ENCODE measurements at regions not wholly inside any gene's neighbourhood (a gene's known extent, or its start where the extent isn't known, plus 50 kb on each side); places are given as distances from the start of the nearest gene placed in this dataset.
A peak's percentile ranks its signal among the peaks of the same experiment; 100 is the strongest.
"Not testable (repeated sequence)": the region's sequence is repeated elsewhere in the genome, so short reads cannot be mapped to it uniquely, and the experiment has no call there.

DNA sequence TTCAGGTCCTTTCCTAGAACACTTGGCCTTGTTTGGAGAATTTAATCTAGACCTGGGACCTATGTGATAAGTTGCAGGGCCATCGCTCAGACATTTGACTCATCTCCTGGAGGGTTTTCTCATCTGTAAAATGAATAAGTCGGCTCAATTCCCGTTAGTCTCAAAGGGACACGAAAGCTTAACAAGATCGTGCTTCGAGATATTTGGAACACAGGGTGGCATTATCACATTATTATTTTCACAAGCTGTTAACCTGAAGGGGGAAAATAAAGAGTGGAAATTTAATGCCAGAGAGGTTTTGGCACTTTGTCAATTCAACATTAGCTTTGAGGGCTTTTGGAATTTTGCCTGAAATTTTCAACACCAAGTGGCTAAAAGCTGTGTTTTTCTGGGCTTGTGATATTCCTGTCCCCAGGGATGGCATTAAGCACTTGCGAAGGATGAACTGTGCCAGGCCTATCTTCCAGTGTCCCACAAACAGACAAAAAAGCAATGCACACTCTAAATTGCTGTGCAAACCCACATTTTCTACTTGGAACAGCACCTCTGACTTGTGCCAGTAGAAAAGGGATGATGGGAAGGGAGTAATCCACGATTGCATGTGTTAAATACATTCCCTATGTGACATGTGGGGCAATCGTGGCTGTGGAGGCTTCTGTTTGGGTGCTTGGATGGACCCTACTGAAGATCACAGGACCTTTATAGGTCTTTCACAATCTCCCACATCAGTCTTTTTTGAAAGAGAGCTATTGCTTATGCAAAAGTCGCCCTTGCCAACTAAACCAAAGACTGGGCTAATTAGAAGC is 478.7 kb downstream of the MFSD1 start:
- no peak for DNase-seq
- Mint-ChIP-seq H3K9me3 (no peaks in the 10 kb centered on the region), H3K4me1 (ENCODE audit: low read depth) (no peaks in the 10 kb centered on the region), H3K36me3 (no peaks in the 10 kb centered on the region), H3K4me3 (no peak overlapping the region), H3K27ac (no peak overlapping the region), H3K27me3 (no peaks in the 10 kb centered on the region)
- intact Hi-C loops (cut with micrococcal nuclease): no loop called here
- ChIA-PET CTCF (no interaction called here), POLR2A (no interaction called here)

DNA sequence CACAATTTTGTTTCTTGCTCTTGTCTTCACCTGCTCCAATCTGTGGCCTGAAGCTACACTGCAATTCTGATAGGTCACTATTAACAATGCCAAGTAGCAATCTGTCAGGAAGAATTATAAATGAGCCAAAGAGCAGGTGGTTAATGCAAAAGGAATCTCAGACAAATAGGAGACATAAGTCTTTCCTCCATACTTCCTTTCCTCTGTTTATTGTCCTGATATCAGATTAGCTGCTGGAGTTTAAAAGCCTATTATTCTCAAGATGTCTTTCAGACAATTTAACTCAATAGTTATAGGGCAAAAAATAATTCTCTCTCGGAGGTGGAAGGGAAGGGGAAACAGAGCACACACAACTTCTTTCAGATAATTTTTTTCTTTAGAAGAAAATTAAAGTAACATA is 491.6 kb downstream of the MFSD1 start:
- POLR2A ChIA-PET: no interaction called here
- Mint-ChIP-seq H3K9me3 (no peaks in the 10 kb centered on the region), H3K4me3 (no peak overlapping the region), H3K4me1 (ENCODE audit: low read depth) (no peaks in the 10 kb centered on the region), H3K27me3 (no peaks in the 10 kb centered on the region), H3K27ac (no peak overlapping the region), H3K36me3 (no peaks in the 10 kb centered on the region)
- CTCF ChIA-PET: no interaction called here
- intact Hi-C loops (cut with micrococcal nuclease): no loop called here
- DNase-seq: no peak

- ChIA-PET POLR2A (no interaction called here), CTCF (no interaction called here)
- H3K4me1 Mint-ChIP-seq (ENCODE audit: low read depth): no peaks in the 10 kb centered on the region
- no peak for DNase-seq
- no peaks in the 10 kb centered on the region for H3K9me3 Mint-ChIP-seq
- no peak overlapping the region for H3K4me3 Mint-ChIP-seq
- no peaks in the 10 kb centered on the region for H3K36me3 Mint-ChIP-seq
- intact Hi-C loops (cut with micrococcal nuclease): no loop called here
- H3K27ac Mint-ChIP-seq: no peak overlapping the region
- no peaks in the 10 kb centered on the region for H3K27me3 Mint-ChIP-seq
Observed at GRCh38 chr3:159301961-159302360, 500.1 kb downstream of the MFSD1 start.

- no peaks in the 10 kb centered on the region for H3K36me3 Mint-ChIP-seq
- H3K4me3 Mint-ChIP-seq: no peak overlapping the region
- intact Hi-C loops (cut with micrococcal nuclease): no loop called here
- no peak for DNase-seq
- no peaks in the 10 kb centered on the region for H3K9me3 Mint-ChIP-seq
- H3K27me3 Mint-ChIP-seq: no peaks in the 10 kb centered on the region
- CTCF ChIA-PET: no interaction called here
- POLR2A ChIA-PET: no interaction called here
- H3K27ac Mint-ChIP-seq: no peak overlapping the region
- no peaks in the 10 kb centered on the region for H3K4me1 Mint-ChIP-seq (ENCODE audit: low read depth)
Observed at GRCh38 chr3:159305017-159305416, 503.2 kb downstream of the MFSD1 start.

GRCh38 chr3:159316706-159317105 is 514.9 kb downstream of the MFSD1 start:
- H3K9me3 Mint-ChIP-seq; H3K4me1 Mint-ChIP-seq (ENCODE audit: low read depth); H3K27me3 Mint-ChIP-seq; DNase-seq; H3K27ac Mint-ChIP-seq; intact Hi-C loops (cut with micrococcal nuclease); POLR2A ChIA-PET; H3K4me3 Mint-ChIP-seq; CTCF ChIA-PET; H3K36me3 Mint-ChIP-seq: not testable (repeated sequence)

GRCh38 chr3:159319156-159319555 is 517.3 kb downstream of the MFSD1 start:
- no peaks in the 10 kb centered on the region for H3K9me3 Mint-ChIP-seq
- CTCF ChIA-PET: no interaction called here
- no peaks in the 10 kb centered on the region for H3K27me3 Mint-ChIP-seq
- no peak overlapping the region for H3K4me3 Mint-ChIP-seq
- H3K27ac Mint-ChIP-seq: no peak overlapping the region
- POLR2A ChIA-PET: no interaction called here
- intact Hi-C loops (cut with micrococcal nuclease): no loop called here
- H3K4me1 Mint-ChIP-seq (ENCODE audit: low read depth): no peaks in the 10 kb centered on the region
- no peaks in the 10 kb centered on the region for H3K36me3 Mint-ChIP-seq
- DNase-seq: no peak

DNA sequence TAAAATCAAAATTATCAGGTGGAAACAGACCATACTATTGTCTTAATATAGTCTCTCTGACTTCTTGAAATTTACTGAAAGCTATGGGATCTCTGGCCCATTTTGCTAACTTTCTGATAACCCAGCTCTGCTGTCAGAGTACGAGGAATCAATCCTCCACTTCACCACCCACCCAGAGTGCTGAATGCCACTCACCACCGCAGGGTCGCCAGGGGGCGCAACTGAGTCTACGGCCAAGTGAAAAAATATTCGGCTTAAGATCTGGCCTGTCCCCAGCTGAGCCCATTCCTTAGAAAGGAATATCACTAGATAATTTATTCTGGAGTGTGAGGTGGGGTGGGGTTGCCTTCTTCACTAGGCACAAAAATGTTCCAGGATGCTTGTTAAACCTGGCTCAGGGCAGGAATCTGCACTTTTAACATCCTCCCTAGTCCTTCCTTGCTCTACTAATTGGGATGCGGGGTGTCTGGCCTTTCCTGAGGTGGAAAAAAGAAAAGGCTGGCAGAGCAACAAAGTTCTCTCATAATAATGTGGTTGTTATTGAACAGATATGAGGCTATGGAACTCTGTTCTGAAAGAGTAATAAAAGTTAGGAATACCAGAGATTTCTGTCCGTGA is 520.6 kb downstream of the MFSD1 start:
- Mint-ChIP-seq H3K9me3 (no peaks in the 10 kb centered on the region), H3K27ac (no peak overlapping the region), H3K36me3 (no peaks in the 10 kb centered on the region), H3K4me1 (ENCODE audit: low read depth) (no peaks in the 10 kb centered on the region), H3K27me3 (no peaks in the 10 kb centered on the region), H3K4me3 (no peak overlapping the region)
- DNase-seq: peak; percentile 27
- CTCF ChIA-PET: interaction anchor here (0.7 to 1.1 kb wide), 2 partner anchors 11 to 484 kb away, joined by 3 read pairs; no protein-coding TSS in a partner anchor
- intact Hi-C loops (cut with micrococcal nuclease): loop anchor here (2.0 kb wide), 1 partner anchor 482 kb away; no protein-coding TSS in a partner anchor
- POLR2A ChIA-PET: no interaction called here

DNA sequence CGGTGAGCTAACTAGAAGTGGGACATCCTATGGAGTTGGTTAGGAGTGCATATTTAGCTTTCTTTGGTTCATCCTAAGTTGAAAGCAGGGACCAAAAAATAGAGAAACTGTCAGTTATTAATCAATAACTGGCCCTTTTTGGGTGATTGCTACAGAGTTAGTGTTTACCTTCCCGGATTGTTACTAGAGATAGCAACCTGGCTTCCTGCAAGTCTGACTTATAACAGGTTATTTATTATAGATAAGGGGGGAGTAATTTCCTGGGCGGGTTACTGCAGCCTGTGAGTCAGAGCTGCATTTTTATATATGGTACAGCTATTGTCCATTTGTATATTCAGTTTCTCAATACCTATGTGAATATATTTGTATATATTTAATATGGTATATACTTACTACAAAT is 522.0 kb downstream of the MFSD1 start:
- H3K9me3 Mint-ChIP-seq: no peaks in the 10 kb centered on the region
- H3K27ac Mint-ChIP-seq: no peak overlapping the region
- ChIA-PET CTCF (interaction anchor here (0.6 kb wide), 1 partner anchor 24 kb away, joined by 3 read pairs; no protein-coding TSS in a partner anchor), POLR2A (no interaction called here)
- intact Hi-C loops (cut with micrococcal nuclease): loop anchor here (2.0 kb wide), 1 partner anchor 481 kb away; no protein-coding TSS in a partner anchor
- no peaks in the 10 kb centered on the region for H3K36me3 Mint-ChIP-seq
- no peaks in the 10 kb centered on the region for H3K27me3 Mint-ChIP-seq
- H3K4me1 Mint-ChIP-seq (ENCODE audit: low read depth): no peaks in the 10 kb centered on the region
- no peak overlapping the region for H3K4me3 Mint-ChIP-seq
- DNase-seq: no peak

GRCh38 chr3:159326998-159327397 is 525.1 kb downstream of the MFSD1 start:
- no peaks in the 10 kb centered on the region for H3K36me3 Mint-ChIP-seq
- DNase-seq: no peak
- CTCF ChIA-PET: no interaction called here
- POLR2A ChIA-PET: no interaction called here
- no peaks in the 10 kb centered on the region for H3K27me3 Mint-ChIP-seq
- no peaks in the 10 kb centered on the region for H3K4me1 Mint-ChIP-seq (ENCODE audit: low read depth)
- H3K4me3 Mint-ChIP-seq: no peak overlapping the region
- intact Hi-C loops (cut with micrococcal nuclease): no loop called here
- H3K27ac Mint-ChIP-seq: no peak overlapping the region
- H3K9me3 Mint-ChIP-seq: no peaks in the 10 kb centered on the region

GRCh38 chr3:159332535-159333099 is 530.8 kb downstream of the MFSD1 start:
- no peaks in the 10 kb centered on the region for H3K9me3 Mint-ChIP-seq
- ChIA-PET CTCF (no interaction called here), POLR2A (no interaction called here)
- H3K36me3 Mint-ChIP-seq: no peaks in the 10 kb centered on the region
- H3K4me1 Mint-ChIP-seq (ENCODE audit: low read depth): no peaks in the 10 kb centered on the region
- intact Hi-C loops (cut with micrococcal nuclease): no loop called here
- H3K4me3 Mint-ChIP-seq: no peak overlapping the region
- no peak for DNase-seq
- no peaks in the 10 kb centered on the region for H3K27me3 Mint-ChIP-seq
- H3K27ac Mint-ChIP-seq: no peak overlapping the region

DNA sequence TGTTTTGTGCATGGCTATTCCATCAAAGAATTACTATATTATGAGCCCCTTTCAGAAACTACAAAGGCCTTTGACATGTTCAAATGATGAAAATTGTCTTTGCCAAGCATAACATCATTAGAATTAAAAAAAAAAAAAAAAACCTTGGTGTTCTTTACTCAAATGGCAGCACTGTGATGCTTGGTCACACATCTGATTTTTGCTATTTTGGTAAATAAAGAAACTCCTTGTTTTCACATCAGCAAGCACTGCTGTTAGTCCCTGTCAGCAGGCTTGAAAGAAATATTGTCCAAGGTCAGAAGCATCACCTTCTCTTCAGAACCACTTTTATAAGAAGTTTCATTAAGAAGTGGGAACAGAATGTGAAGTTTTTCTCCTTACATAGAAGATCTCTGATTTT is 537.3 kb downstream of the MFSD1 start:
- intact Hi-C loops (cut with micrococcal nuclease): no loop called here
- Mint-ChIP-seq H3K27me3 (no peaks in the 10 kb centered on the region), H3K4me3 (no peak overlapping the region), H3K27ac (no peak overlapping the region), H3K4me1 (ENCODE audit: low read depth) (no peaks in the 10 kb centered on the region), H3K9me3 (peaks cover 3% of the 10 kb centered on the region), H3K36me3 (no peaks in the 10 kb centered on the region)
- no peak for DNase-seq
- POLR2A ChIA-PET: no interaction called here
- CTCF ChIA-PET: no interaction called here

- Mint-ChIP-seq H3K9me3 (peaks cover 3% of the 10 kb centered on the region), H3K36me3 (no peaks in the 10 kb centered on the region), H3K27me3 (no peaks in the 10 kb centered on the region), H3K4me3 (no peak overlapping the region), H3K27ac (no peak overlapping the region), H3K4me1 (ENCODE audit: low read depth) (no peaks in the 10 kb centered on the region)
- ChIA-PET POLR2A (no interaction called here), CTCF (no interaction called here)
- DNase-seq: no peak
- intact Hi-C loops (cut with micrococcal nuclease): no loop called here
Observed at GRCh38 chr3:159340877-159341500, 539.1 kb downstream of the MFSD1 start.

Measured in activated CD4-positive, alpha-beta memory T cell treated with anti-CD3 and anti-CD28 coated beads for 36 hours (primary cell).